ENCODE measurements at regions not wholly inside any gene's neighbourhood (a gene's known extent, or its start where the extent isn't known, plus 50 kb on each side); places are given as distances from the start of the nearest gene placed in this dataset.
"Not testable (repeated sequence)": the region's sequence is repeated elsewhere in the genome, so short reads cannot be mapped to it uniquely, and the experiment has no call there.

DNA sequence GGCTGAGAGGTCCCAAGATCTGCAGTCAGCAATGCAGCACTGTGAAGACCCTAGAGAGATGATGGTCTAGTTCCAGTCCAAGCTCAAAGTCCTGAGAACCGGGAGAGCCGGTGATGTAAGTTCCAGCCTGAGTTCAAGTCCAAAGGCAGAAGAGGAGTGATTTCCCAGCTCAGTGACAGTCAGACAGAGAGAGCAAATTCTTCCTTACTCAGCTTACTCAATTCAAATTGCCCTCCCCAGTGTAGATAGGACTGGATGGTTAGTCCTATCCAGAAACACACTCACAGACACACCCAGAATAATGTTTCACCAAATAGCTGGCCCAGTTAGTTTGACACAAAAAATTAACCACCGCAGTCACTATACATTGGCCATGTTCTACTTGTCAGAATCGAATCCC is 185.5 kb upstream of the MYO3A start:
- 86% methylated on average over 4 of the region's 4 CpGs for WGBS (ENCODE audit: insufficient coverage)
- no peaks in the 10 kb centered on the region for H3K36me3 ChIP-seq (ENCODE audit: control insufficient read depth, insufficient read depth, low read length)
- no peaks in the 10 kb centered on the region for H3K27me3 ChIP-seq (ENCODE audit: control insufficient read depth, insufficient read depth, low read length)
- H3K27ac ChIP-seq (ENCODE audit: low read length): no peak overlapping the region
- no peak overlapping the region for H3K4me3 ChIP-seq (ENCODE audit: low read length)
- no peak for DNase-seq
- no peaks in the 10 kb centered on the region for H3K4me1 ChIP-seq (ENCODE audit: control insufficient read depth, insufficient read depth, low read length)
- no peaks in the 10 kb centered on the region for H3K9me3 ChIP-seq (replicated peaks; ENCODE audit: control insufficient read depth, low read depth, low read length)

- DNase-seq: no peak
- no CpG with 5 or more reads among the region's 2 CpGs for WGBS (ENCODE audit: insufficient coverage)
- Histone ChIP-seq H3K9me3 (replicated peaks; ENCODE audit: control insufficient read depth, low read depth, low read length) (no peaks in the 10 kb centered on the region), H3K4me3 (ENCODE audit: low read length) (no peak overlapping the region), H3K4me1 (ENCODE audit: control insufficient read depth, insufficient read depth, low read length) (no peaks in the 10 kb centered on the region), H3K36me3 (ENCODE audit: control insufficient read depth, insufficient read depth, low read length) (no peaks in the 10 kb centered on the region), H3K27me3 (ENCODE audit: control insufficient read depth, insufficient read depth, low read length) (no peaks in the 10 kb centered on the region), H3K27ac (ENCODE audit: low read length) (no peak overlapping the region)
Measured at GRCh38 chr10:25753776-25754175, 180.3 kb upstream of the MYO3A start.

- H3K27ac ChIP-seq (ENCODE audit: low read length): not testable (repeated sequence)
- 94% methylated on average over 24 of the region's 24 CpGs for WGBS (ENCODE audit: insufficient coverage)
Measured at GRCh38 chr10:25755874-25756273, 178.2 kb upstream of the MYO3A start.

DNA sequence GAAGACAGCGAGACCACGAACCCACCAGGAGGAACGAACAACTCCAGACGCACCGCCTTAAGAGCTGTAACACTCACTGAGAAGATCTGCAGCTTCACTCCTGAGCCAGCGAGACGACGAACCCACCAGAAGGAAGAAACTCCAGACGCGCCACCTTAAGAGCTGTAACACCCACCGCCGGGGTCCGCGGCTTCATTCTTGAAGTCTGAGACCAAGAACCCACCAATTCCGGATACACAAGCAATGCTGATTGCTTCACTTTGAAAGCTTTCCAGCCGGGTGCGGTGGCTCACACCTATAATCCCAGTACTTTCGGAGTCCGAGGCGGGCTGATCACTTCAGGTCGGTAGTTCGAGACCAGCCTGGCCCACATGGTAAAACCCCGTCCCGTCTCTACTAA is 177.2 kb upstream of the MYO3A start:
- H3K9me3 ChIP-seq (replicated peaks; ENCODE audit: control insufficient read depth, low read depth, low read length): no peaks in the 10 kb centered on the region
- no peak overlapping the region for H3K4me3 ChIP-seq (ENCODE audit: low read length)
- no peaks in the 10 kb centered on the region for H3K4me1 ChIP-seq (ENCODE audit: control insufficient read depth, insufficient read depth, low read length)
- H3K27me3 ChIP-seq (ENCODE audit: control insufficient read depth, insufficient read depth, low read length): no peaks in the 10 kb centered on the region
- H3K36me3 ChIP-seq (ENCODE audit: control insufficient read depth, insufficient read depth, low read length): no peaks in the 10 kb centered on the region
- H3K27ac ChIP-seq (ENCODE audit: low read length): no peak overlapping the region
- WGBS (ENCODE audit: insufficient coverage): 89% methylated on average over 24 of the region's 24 CpGs
- no peak for DNase-seq

More at GRCh38 chr10:25755874-25756273, 178.2 kb upstream of the MYO3A start:
- H3K27me3 ChIP-seq (ENCODE audit: control insufficient read depth, insufficient read depth, low read length); H3K4me3 ChIP-seq (ENCODE audit: low read length); H3K4me1 ChIP-seq (ENCODE audit: control insufficient read depth, insufficient read depth, low read length); DNase-seq; H3K36me3 ChIP-seq (ENCODE audit: control insufficient read depth, insufficient read depth, low read length); H3K9me3 ChIP-seq (replicated peaks; ENCODE audit: control insufficient read depth, low read depth, low read length): not testable (repeated sequence)

DNA sequence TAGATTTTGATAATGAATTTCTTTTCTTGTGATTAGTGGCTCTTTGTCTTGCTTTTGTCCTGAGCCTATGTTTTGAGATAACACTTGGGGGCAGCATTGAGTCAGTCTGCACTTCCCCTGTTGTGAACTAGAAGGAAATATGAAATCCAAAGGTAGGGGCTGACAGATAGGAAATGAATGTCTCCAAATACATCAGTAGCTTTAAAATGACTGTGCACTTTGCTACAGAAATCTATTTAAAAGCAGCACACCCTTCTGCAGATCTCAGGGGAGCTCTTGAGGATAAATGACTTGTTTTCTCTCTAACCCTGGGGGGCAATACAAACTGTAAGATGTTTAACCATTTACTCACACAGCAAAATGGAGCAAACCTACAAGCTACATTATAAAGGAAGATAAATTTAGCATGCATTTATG is 176.0 kb upstream of the MYO3A start:
- DNase-seq: peak; percentile 40
- Histone ChIP-seq H3K4me3 (ENCODE audit: low read length) (no peak overlapping the region), H3K27me3 (ENCODE audit: control insufficient read depth, insufficient read depth, low read length) (no peaks in the 10 kb centered on the region), H3K4me1 (ENCODE audit: control insufficient read depth, insufficient read depth, low read length) (no peaks in the 10 kb centered on the region), H3K9me3 (replicated peaks; ENCODE audit: control insufficient read depth, low read depth, low read length) (no peaks in the 10 kb centered on the region), H3K27ac (ENCODE audit: low read length) (no peak overlapping the region), H3K36me3 (ENCODE audit: control insufficient read depth, insufficient read depth, low read length) (no peaks in the 10 kb centered on the region)

- no peak for DNase-seq
Measured at GRCh38 chr10:25758511-25758910, 175.5 kb upstream of the MYO3A start.

GRCh38 chr10:25761937-25762336 is 172.1 kb upstream of the MYO3A start:
- H3K27ac ChIP-seq (ENCODE audit: low read length): no peak overlapping the region
- 86% methylated on average over 1 of the region's 4 CpGs for WGBS (ENCODE audit: insufficient coverage)
- H3K27me3 ChIP-seq (ENCODE audit: control insufficient read depth, insufficient read depth, low read length): peaks cover 4% of the 10 kb centered on the region
- H3K4me1 ChIP-seq (ENCODE audit: control insufficient read depth, insufficient read depth, low read length): no peaks in the 10 kb centered on the region
- no peak for DNase-seq
- H3K9me3 ChIP-seq (replicated peaks; ENCODE audit: control insufficient read depth, low read depth, low read length): no peaks in the 10 kb centered on the region
- H3K36me3 ChIP-seq (ENCODE audit: control insufficient read depth, insufficient read depth, low read length): no peaks in the 10 kb centered on the region
- H3K4me3 ChIP-seq (ENCODE audit: low read length): no peak overlapping the region

More at GRCh38 chr10:25758511-25758910, 175.5 kb upstream of the MYO3A start:
- Histone ChIP-seq H3K9me3 (replicated peaks; ENCODE audit: control insufficient read depth, low read depth, low read length) (no peaks in the 10 kb centered on the region), H3K4me3 (ENCODE audit: low read length) (no peak overlapping the region), H3K36me3 (ENCODE audit: control insufficient read depth, insufficient read depth, low read length) (no peaks in the 10 kb centered on the region), H3K27me3 (ENCODE audit: control insufficient read depth, insufficient read depth, low read length) (no peaks in the 10 kb centered on the region), H3K27ac (ENCODE audit: low read length) (no peak overlapping the region), H3K4me1 (ENCODE audit: control insufficient read depth, insufficient read depth, low read length) (no peaks in the 10 kb centered on the region)
- WGBS (ENCODE audit: insufficient coverage): no CpG with 5 or more reads among the region's 1 CpG

DNA sequence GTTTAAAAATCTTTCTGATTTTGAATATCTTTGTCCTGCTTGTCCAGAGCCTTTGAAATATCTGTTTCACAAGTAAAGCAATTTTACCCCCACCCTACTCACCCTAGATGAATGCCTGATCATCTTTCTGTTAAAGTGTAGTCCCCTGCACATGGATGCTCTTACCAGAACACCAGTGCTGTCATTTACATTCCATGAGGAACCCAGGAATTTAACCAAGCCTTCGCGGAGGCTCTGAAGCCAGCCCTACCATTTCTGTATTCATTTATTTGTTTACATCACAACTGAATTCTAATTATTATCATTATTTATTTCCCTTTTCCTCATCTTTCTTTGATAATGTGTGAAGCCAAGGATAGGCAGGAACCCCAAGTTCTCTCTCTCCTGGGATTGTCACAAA is 167.8 kb upstream of the MYO3A start:
- Histone ChIP-seq H3K27me3 (ENCODE audit: control insufficient read depth, insufficient read depth, low read length) (peaks cover 4% of the 10 kb centered on the region), H3K27ac (ENCODE audit: low read length) (no peak overlapping the region), H3K4me3 (ENCODE audit: low read length) (no peak overlapping the region), H3K4me1 (ENCODE audit: control insufficient read depth, insufficient read depth, low read length) (no peaks in the 10 kb centered on the region), H3K36me3 (ENCODE audit: control insufficient read depth, insufficient read depth, low read length) (no peaks in the 10 kb centered on the region), H3K9me3 (replicated peaks; ENCODE audit: control insufficient read depth, low read depth, low read length) (no peaks in the 10 kb centered on the region)
- DNase-seq: no peak
- 50% methylated on average over 2 of the region's 2 CpGs for WGBS (ENCODE audit: insufficient coverage)

DNA sequence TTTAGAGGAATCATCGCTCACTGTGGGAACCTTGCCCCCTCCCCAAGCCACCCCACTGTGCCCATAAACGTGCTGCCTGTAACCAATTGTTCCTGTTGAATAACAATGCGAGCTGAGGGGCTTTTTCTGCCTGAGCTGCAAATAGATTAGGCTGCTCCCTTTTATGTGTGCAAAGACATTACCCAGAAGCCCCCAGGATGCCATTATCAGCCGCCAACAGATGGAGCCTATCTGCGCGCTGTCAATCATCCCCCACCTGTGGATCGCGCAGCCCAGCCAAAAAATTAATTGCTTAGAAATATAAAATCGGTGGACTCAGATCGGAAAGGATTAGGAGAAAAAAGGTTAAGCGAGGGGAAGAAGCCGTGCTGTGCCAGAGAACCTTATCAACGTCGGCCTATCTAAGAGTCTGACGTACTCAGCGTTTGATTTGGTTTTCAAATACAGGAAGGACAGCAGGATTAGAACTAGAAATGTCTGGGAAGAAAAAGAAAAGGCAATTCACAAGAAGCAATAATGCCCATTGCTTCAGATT is 167.3 kb upstream of the MYO3A start:
- no peaks in the 10 kb centered on the region for H3K9me3 ChIP-seq (replicated peaks; ENCODE audit: control insufficient read depth, low read depth, low read length)
- no peak for DNase-seq
- peaks cover 4% of the 10 kb centered on the region for H3K27me3 ChIP-seq (ENCODE audit: control insufficient read depth, insufficient read depth, low read length)
- no peaks in the 10 kb centered on the region for H3K36me3 ChIP-seq (ENCODE audit: control insufficient read depth, insufficient read depth, low read length)
- H3K4me1 ChIP-seq (ENCODE audit: control insufficient read depth, insufficient read depth, low read length): no peaks in the 10 kb centered on the region
- H3K27ac ChIP-seq (ENCODE audit: low read length): no peak overlapping the region
- H3K4me3 ChIP-seq (ENCODE audit: low read length): no peak overlapping the region
- WGBS (ENCODE audit: insufficient coverage): 3% methylated on average over 10 of the region's 16 CpGs

DNA sequence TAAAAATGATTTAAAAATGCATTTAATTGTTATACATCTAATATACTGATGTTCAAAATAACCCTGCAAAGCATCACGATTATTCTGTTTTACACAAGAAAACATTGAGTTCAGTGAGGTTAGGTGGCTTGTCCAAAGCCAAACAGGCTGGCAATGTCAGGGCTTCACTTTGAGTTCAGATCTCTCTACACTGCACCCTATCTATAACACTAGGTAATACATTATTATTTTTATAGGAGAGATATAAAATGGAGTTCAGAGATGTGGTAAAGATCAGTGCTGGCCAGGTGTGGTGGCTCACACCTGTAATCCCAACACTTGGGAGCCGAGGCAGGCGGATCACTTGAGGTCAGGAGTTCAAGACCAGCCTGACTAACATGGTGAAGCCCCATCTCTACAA is 165.9 kb upstream of the MYO3A start:
- no peak for DNase-seq
- H3K27me3 ChIP-seq (ENCODE audit: control insufficient read depth, insufficient read depth, low read length): peaks cover 4% of the 10 kb centered on the region
- no CpG with 5 or more reads among the region's 3 CpGs for WGBS (ENCODE audit: insufficient coverage)

GRCh38 chr10:25778646-25779045 is 155.4 kb upstream of the MYO3A start:
- no peak for DNase-seq
- 80% methylated on average over 1 of the region's 5 CpGs for WGBS (ENCODE audit: insufficient coverage)
- Histone ChIP-seq H3K27ac (ENCODE audit: low read length) (no peak overlapping the region), H3K9me3 (replicated peaks; ENCODE audit: control insufficient read depth, low read depth, low read length) (no peaks in the 10 kb centered on the region), H3K27me3 (ENCODE audit: control insufficient read depth, insufficient read depth, low read length) (no peaks in the 10 kb centered on the region), H3K4me3 (ENCODE audit: low read length) (no peak overlapping the region), H3K4me1 (ENCODE audit: control insufficient read depth, insufficient read depth, low read length) (no peaks in the 10 kb centered on the region), H3K36me3 (ENCODE audit: control insufficient read depth, insufficient read depth, low read length) (no peaks in the 10 kb centered on the region)

More for the DNA sequence above, 165.9 kb upstream of the MYO3A start:
- Histone ChIP-seq H3K4me1 (ENCODE audit: control insufficient read depth, insufficient read depth, low read length) (no peaks in the 10 kb centered on the region), H3K9me3 (replicated peaks; ENCODE audit: control insufficient read depth, low read depth, low read length) (no peaks in the 10 kb centered on the region), H3K4me3 (ENCODE audit: low read length) (no peak overlapping the region), H3K36me3 (ENCODE audit: control insufficient read depth, insufficient read depth, low read length) (no peaks in the 10 kb centered on the region), H3K27ac (ENCODE audit: low read length) (no peak overlapping the region)
